Body of pancreas (tissue), 4 donors: ENCODE measurements at regions not wholly inside any gene's neighbourhood (a gene's known extent, or its start where the extent isn't known, plus 50 kb on each side); places are given as distances from the start of the nearest gene placed in this dataset.

Experiments
- ATAC-seq: fragments of 150-250 bp; one replicate; pipeline ENCODE4 v1.9.1; 2016
- DNase-seq, 4 donors: peaks; one replicate each; pipeline ENCODE4 v3.0.0-alpha.2; 2019
- H3K27ac ChIP-seq, 4 donors: fragments of 200-600 bp; sonication (generic); 1 replicate in 3 of 4; 2 replicates in 1 of 4; pipeline versions ENCODE4 v1.5.1 to v1.6.1; 2016 to 2019; ENCODE audit warnings: mild to moderate bottlenecking in 1 of 4, mixed read lengths in 1 of 4, moderate library complexity in 1 of 4
- H3K27me3 ChIP-seq, 2 donors: fragments of 200-600 bp; sonication (generic); one replicate each; pipeline ENCODE4 v1.6.0; 2016; ENCODE audit warnings: mild to moderate bottlenecking in 1 of 2
- H3K36me3 ChIP-seq, 2 donors: fragments of 200-600 bp; sonication (generic); replicated peaks in 1 of 2; 2 replicates each; pipeline ENCODE4 v1.5.1; 2016; ENCODE audit warnings: low read depth in 2 of 2; ENCODE audit not compliant: insufficient read depth in 1 of 2
- H3K4me1 ChIP-seq: fragments of 200-600 bp; sonication (generic); one replicate; pipeline ENCODE4 v1.6.0; 2016
- H3K4me3 ChIP-seq, 2 donors: fragments of 200-600 bp; sonication (generic); 1 replicate in 1 of 2; 2 replicates in 1 of 2; pipeline ENCODE4 v1.5.1; 2016 to 2019
- H3K9me3 ChIP-seq, 3 donors: fragments of 200-600 bp; sonication (generic); 1 replicate in 2 of 3; 2 replicates in 1 of 3; pipeline ENCODE4 v1.5.1; 2016
- POLR2A ChIP-seq, 3 donors: fragments of 450-650 bp; IDR thresholded peaks; one replicate each; pipeline ENCODE4 v1.6.1; 2016; ENCODE audit warnings: antibody characterized with exemption in 3 of 3, mild to moderate bottlenecking in 2 of 3
- WGBS, 2 donors: methylation state at CpG; one replicate each; pipeline ENCODE4 v1.1.5; 2017; 5-methylcytosine and 5-hydroxymethylcytosine counted together
- intact Hi-C: fragments of 100-400 bp; cut with DNase I; formaldehyde crosslinking; loops from one replicate; pipeline ENCODE4 v1.15.1; 2023
- TF ChIP-seq, protein P1 (sequence below), 7 experiments: fragments of 450-650 bp in 4 of 7; fragments of 200-600 bp in 3 of 7; sonication (generic) in 3 of 7; IDR thresholded peaks; one replicate each; pipeline ENCODE4 v1.5.1; 2016 to 2019; ENCODE audit warnings: antibody characterized with exemption in 7 of 7

DNA sequence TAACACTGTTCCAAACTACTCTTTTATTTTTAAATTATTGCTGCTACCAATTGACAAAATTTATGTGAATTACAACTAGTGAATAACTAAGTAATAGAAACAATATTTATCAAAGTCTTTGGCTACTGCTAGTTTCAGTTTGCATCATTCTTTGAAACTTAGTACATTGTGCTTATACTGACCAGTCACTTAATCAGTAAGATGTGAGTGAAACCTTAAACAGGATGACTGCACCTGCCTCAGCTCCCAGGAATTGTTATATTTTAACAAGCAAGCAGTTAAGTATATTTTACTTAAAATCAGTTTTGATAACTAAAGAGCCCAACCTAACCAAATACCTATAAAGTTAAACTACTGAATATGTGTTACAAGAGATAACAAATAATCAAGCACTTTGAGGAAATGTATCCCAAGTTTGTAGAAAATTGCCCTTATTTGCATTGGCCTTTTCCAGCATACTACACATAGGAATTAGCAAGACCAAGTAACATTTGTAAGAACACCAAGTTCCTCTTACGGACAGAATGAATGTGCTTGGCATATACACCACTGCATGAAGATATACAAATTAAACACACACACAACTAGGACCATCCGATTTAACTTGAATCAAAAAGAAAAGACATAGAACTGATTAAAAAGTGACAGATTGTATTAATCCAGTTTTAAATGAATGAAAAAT is 545.5 kb upstream of the DAB2 start:
- intact Hi-C loops = no loop called here
- Histone ChIP-seq H3K4me3 (no peak overlapping the region), H3K36me3 (no peaks in the 10 kb centered on the region), H3K4me1 (peaks cover 32% of the 10 kb centered on the region), H3K27ac (peak overlapping the region; percentile 62 to 76 (median 70)), H3K9me3 (no peaks in the 10 kb centered on the region), H3K27me3 (no peaks in the 10 kb centered on the region)
- ATAC-seq = peak; percentile 87
- 26 to 34% methylated on average over 2 of the region's 2 CpGs for WGBS, 2 donors
- TF ChIP-seq, protein P1, sequence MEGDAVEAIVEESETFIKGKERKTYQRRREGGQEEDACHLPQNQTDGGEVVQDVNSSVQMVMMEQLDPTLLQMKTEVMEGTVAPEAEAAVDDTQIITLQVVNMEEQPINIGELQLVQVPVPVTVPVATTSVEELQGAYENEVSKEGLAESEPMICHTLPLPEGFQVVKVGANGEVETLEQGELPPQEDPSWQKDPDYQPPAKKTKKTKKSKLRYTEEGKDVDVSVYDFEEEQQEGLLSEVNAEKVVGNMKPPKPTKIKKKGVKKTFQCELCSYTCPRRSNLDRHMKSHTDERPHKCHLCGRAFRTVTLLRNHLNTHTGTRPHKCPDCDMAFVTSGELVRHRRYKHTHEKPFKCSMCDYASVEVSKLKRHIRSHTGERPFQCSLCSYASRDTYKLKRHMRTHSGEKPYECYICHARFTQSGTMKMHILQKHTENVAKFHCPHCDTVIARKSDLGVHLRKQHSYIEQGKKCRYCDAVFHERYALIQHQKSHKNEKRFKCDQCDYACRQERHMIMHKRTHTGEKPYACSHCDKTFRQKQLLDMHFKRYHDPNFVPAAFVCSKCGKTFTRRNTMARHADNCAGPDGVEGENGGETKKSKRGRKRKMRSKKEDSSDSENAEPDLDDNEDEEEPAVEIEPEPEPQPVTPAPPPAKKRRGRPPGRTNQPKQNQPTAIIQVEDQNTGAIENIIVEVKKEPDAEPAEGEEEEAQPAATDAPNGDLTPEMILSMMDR (IDR thresholded peaks at IDR 0.05) = no peak
- no peak for TF ChIP-seq POLR2A (IDR thresholded peaks at IDR 0.05)
- DNase-seq = peak; percentile 54 to 82 (median 69)

GRCh38 chr5:39968381-39968780 is 543.6 kb upstream of the DAB2 start:
- Histone ChIP-seq H3K27ac (peak overlapping the region; percentile 52 to 76 (median 65)), H3K4me1 (peaks cover 32% of the 10 kb centered on the region), H3K27me3 (no peaks in the 10 kb centered on the region), H3K4me3 (no peak overlapping the region), H3K9me3 (no peaks in the 10 kb centered on the region), H3K36me3 (no peaks in the 10 kb centered on the region)
- intact Hi-C loops = no loop called here
- DNase-seq (peak in 1 of 4 donors; percentile 42), ATAC-seq (peak; percentile 67)
- no peak for TF ChIP-seq POLR2A (IDR thresholded peaks at IDR 0.05)
- TF ChIP-seq, protein P1 (IDR thresholded peaks at IDR 0.05) = no peak
- WGBS, 2 donors = 20 to 35% methylated on average over 2 of the region's 2 CpGs

- Histone ChIP-seq H3K27me3 (no peaks in the 10 kb centered on the region), H3K36me3 (no peaks in the 10 kb centered on the region), H3K4me1 (no peaks in the 10 kb centered on the region), H3K4me3 (no peak overlapping the region), H3K9me3 (no peaks in the 10 kb centered on the region), H3K27ac (no peak overlapping the region)
- WGBS, 2 donors = 90 to 91% methylated on average over 2 of the region's 2 CpGs
- DNase-seq = no peak
- intact Hi-C loops = no loop called here
- ATAC-seq = no peak
- TF ChIP-seq POLR2A (IDR thresholded peaks at IDR 0.05) = no peak
- TF ChIP-seq, protein P1 (IDR thresholded peaks at IDR 0.05) = no peak
Measured at GRCh38 chr5:39955156-39955555, 530.4 kb upstream of the DAB2 start.

- WGBS, 2 donors = 93 to 99% methylated on average over 3 of the region's 3 CpGs
- H3K4me3 ChIP-seq = no peak overlapping the region
- no peak for TF ChIP-seq POLR2A (IDR thresholded peaks at IDR 0.05)
- TF ChIP-seq, protein P1 (IDR thresholded peaks at IDR 0.05) = no peak
- no peaks in the 10 kb centered on the region for H3K36me3 ChIP-seq
- no peak overlapping the region for H3K27ac ChIP-seq
- ATAC-seq (no peak), DNase-seq (no peak)
- no peaks in the 10 kb centered on the region for H3K27me3 ChIP-seq
- intact Hi-C loops = no loop called here
- peaks cover 12% of the 10 kb centered on the region for H3K4me1 ChIP-seq
- H3K9me3 ChIP-seq = no peaks in the 10 kb centered on the region
Measured at GRCh38 chr5:39951070-39951469, 526.3 kb upstream of the DAB2 start.
